K562 (cell line): ENCODE measurements at regions not wholly inside any gene's neighbourhood (a gene's known extent, or its start where the extent isn't known, plus 50 kb on each side); places are given as distances from the start of the nearest gene placed in this dataset.

Experiments
- MEF2D ChIP-seq: conservative IDR thresholded peaks from 2 replicates; pipeline ENCODE4 v1.6.1; 2016; ENCODE audit warnings: low read depth, missing genetic modification characterization, missing compliant biosample characterization
- POLR3A ChIP-seq: IDR thresholded peaks from 2 replicates; pipeline ENCODE4 v1.6.1; 2011; ENCODE audit warnings: borderline replicate concordance, mild to moderate bottlenecking, moderate library complexity; ENCODE audit not compliant: insufficient read length, insufficient read depth; ENCODE audit errors: extremely low read depth
- TF ChIP-seq, protein P1 (sequence below): sonication (generic); formaldehyde crosslinking; IDR thresholded peaks from 2 replicates; pipeline ENCODE4 v1.8.1; 2023; ENCODE audit warnings: mild to moderate bottlenecking, missing genetic modification reagents, moderate library complexity

DNA sequence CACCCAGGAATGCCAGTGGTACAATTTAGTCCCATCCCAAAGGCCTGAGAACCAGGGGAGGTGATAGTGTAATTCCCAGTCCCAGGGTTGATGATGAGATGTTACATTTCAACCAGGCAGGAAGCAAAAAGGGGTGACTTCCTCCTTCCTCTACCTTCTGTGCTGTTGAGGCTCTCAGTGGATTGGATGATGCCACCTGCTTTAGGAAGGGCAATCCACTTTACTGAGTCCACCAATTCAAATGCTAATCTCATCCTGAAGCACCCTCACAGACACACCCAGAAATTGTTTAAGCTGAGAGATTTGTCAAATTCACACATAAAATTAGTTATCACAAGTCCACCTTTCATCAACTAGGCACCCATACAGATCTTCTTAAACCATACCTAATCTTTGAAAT is 418.5 kb upstream of the GOLIM4 start:
- TF ChIP-seq POLR3A: no peak
- TF ChIP-seq, protein P1, sequence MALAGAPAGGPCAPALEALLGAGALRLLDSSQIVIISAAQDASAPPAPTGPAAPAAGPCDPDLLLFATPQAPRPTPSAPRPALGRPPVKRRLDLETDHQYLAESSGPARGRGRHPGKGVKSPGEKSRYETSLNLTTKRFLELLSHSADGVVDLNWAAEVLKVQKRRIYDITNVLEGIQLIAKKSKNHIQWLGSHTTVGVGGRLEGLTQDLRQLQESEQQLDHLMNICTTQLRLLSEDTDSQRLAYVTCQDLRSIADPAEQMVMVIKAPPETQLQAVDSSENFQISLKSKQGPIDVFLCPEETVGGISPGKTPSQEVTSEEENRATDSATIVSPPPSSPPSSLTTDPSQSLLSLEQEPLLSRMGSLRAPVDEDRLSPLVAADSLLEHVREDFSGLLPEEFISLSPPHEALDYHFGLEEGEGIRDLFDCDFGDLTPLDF: no peak
- TF ChIP-seq MEF2D (tag): no peak
